ENCODE measurements at regions not wholly inside any gene's neighbourhood (a gene's known extent, or its start where the extent isn't known, plus 50 kb on each side); places are given as distances from the start of the nearest gene placed in this dataset.
"Not testable (repeated sequence)": the region's sequence is repeated elsewhere in the genome, so short reads cannot be mapped to it uniquely, and the experiment has no call there.

GRCh38 chr1:172717722-172718465 is 59.0 kb downstream of the FASLG start:
- DNase-seq (ENCODE audit: low read depth), result no peak

DNA sequence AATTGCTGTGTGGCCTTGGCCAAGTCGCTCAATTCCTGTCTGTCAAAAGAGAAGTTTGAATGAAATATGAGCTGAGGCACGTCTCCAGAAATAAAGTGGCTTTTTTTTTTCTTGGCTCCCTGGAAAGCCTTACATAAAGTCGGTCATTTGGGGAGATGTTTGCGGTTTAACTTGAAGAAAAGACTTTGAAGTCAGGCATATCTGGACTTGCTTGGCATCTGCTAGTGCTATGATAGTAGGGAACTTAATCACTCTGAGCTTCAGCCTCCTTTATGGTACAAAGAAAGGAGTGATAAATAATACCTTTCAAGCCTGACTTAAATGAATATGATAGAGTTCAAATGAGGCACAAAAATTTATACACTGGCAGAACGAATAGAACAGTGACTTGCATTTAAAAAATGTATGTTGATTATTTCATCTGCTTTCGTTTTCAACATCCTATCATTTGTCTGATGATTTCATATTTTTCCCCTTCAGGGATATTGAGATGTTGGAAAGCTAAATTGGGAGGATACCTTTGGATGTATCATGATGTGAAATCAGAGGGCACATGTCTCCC is 60.2 kb downstream of the FASLG start:
- DNase-seq (ENCODE audit: low read depth), result no peak

- DNase-seq (ENCODE audit: low read depth), result peak; percentile 36
Observed at GRCh38 chr1:172719694-172720138, 60.8 kb downstream of the FASLG start.

DNA sequence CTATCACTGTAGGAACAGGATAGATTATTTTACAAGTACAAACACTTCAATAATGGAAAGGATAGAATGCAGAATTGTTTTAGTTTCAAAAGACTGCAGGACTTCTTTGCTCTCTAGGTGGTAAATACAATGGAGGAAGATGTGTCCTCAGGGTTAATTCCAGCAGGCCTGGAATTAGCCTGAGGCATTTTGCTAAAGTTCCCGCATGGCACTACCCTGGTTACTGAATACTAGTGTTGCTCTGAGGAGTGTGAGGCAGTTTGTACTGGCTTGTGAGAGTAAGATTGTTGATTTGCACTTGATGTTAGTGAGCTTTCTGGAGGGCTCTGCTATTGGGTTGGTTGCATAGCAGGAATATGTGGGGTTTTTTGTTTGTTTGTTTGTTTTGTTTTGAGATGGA is 61.4 kb downstream of the FASLG start:
- DNase-seq (ENCODE audit: low read depth), result no peak

GRCh38 chr1:172723251-172723650 is 64.3 kb downstream of the FASLG start:
- DNase-seq (ENCODE audit: low read depth), result no peak

DNA sequence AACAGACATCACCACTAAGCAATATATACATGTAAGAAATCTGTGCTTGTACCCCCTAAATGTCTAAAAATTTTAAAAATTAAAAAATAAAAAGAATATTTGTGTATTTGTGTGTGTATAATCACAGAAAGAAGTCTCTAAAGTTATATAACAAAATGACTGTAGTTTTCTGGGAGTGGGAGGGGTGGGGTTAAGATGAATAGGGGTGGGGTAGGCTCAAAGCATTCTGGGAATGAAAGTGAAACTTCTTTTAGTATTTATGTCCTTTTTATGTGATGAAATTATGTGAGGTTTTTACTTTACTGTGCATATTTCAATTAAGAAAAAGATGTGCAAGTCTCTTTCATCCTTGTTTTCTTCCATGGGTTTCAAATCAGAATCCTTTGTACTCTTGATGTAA is 65.3 kb downstream of the FASLG start:
- DNase-seq (ENCODE audit: low read depth), result no peak

- DNase-seq (ENCODE audit: low read depth), result no peak
Observed at GRCh38 chr1:172724765-172725613, 66.1 kb downstream of the FASLG start.

DNA sequence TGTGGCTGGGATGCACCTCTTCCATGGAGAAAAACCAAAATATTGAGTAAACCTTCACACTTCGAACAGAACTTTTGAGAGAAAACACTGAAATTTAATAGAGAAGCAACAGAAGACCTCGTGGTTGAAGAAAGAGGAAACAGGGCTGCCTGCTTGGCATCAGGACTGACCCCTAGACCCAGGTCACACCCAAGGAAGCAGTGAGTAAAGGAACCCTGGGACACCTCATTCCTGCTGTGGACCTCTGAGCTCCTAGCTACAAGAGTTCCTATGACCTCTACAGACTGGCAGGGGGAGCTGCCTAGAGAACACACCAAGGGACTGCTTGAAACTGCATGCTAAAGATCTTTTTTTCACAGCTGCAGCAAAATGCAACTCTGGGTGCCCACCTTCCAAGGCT is 67.8 kb downstream of the FASLG start:
- no peak for DNase-seq (ENCODE audit: low read depth)

DNA sequence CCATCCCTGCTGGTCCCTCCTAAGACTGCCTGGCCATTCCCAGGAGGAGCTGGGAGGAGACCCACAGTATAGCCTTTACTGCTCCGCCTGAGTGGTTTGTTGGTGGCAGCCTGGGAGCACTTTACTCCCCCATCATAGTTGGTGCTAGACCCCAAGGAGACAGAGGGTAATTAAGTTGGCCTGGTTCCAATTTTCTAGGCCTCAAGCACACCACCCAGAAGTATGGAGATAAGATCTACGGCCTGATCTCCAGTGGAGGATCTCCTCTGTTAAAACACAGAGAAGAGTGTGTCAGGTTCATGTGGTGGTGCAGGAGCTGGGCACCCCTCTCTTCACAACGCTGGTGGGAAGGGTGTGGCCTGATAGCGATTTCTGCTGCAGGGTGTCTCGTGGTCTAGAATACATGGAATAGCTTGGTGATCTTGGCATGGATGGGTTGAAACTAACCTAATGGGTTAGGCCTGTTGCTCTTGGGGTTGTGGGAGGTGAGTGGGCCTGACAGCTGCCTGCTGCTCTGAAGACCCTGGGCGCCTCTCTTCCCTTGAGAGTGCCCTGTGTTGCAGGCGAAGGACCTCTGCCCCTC is 68.5 kb downstream of the FASLG start:
- DNase-seq (ENCODE audit: low read depth), result no peak

- DNase-seq (ENCODE audit: low read depth), result peak; percentile 10
Observed at GRCh38 chr1:172727956-172728603, 69.2 kb downstream of the FASLG start.

DNA sequence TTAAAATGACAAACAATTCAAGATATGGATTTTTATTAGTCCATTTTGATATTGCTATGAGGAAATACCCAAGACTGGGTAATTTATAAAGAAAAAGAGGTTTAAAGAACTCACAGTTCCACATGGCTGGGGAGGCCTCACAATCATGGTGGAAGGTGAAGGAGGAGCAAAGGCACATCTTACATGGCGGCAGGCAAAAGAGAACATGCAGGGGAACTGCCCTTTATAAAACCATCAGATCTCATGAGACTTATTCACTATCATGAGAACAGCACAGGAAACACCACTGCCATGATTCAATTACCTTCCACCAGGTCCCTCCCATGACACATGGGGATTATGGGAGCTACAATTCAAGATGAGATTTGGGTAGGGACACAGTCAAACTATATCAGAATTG is 69.8 kb downstream of the FASLG start:
- DNase-seq (ENCODE audit: low read depth), result not testable (repeated sequence)

- DNase-seq (ENCODE audit: low read depth), result no peak
Observed at GRCh38 chr1:172732427-172732826, 73.5 kb downstream of the FASLG start.

GRCh38 chr1:172733815-172734214 is 74.9 kb downstream of the FASLG start:
- DNase-seq (ENCODE audit: low read depth), result no peak

GRCh38 chr1:172738389-172738788 is 79.5 kb downstream of the FASLG start:
- no peak for DNase-seq (ENCODE audit: low read depth)

DNA sequence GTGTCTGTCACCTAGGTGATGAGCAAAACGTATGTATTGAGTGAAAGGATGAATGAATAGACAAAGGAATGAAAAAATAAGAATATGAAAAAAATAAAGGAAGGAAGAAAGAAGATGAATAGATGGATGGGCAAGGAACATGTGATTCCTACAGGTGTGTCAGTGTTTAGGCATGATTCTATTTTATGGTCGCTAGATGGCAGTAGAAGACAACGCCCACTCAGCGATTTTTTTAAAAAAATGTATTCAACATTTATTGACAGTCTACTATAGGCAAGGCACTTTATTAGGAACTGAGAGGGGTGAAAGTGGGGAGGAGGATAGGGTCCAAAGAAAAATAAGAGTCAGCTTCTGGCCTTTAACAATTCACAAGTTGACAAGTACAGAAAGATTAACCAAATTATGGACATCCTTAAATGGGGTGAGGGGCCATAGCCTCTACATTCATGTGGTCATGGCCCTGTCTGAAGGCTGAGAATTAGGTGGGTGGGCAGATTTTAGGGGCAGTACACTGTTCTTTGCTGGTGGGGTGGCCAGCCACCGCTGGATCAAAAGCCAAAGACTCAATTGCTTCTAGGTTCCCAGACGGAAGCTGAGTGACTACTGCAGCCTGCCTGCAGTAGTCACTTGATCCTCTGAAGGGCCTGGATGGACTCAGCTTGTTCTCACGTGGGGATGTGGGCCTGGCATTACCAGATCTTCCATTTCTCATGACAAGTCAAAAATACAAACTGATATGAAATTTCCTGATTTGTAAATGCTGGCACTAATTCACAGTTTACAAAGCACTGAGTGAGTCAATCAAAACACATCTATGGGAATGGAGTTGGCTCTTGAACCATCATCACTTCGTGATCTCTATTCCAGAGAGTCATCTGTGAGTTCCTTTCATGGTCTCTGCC is 83.9 kb downstream of the FASLG start:
- no peak for DNase-seq (ENCODE audit: low read depth)

DNA sequence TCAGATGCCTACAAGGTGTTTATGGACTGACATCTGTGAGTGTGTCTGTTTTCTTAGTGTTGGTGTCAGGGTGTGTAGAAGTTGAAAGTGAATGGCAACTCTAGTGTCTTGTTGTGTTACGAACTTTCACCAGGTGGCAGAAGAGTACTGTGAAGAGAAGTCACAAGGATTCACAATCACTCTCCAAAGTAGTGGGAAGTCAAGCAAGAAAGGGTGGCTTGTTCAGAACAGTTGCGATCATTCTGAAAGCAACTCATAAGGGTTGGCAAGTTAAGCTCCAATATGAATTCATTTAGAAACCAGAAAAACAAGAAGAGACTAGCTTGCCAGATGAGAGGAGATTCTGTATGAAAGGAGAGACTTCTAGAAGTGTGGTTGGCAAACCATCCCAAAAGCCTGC is 86.1 kb downstream of the FASLG start:
- peak; percentile 87 for DNase-seq (ENCODE audit: low read depth)

DNA sequence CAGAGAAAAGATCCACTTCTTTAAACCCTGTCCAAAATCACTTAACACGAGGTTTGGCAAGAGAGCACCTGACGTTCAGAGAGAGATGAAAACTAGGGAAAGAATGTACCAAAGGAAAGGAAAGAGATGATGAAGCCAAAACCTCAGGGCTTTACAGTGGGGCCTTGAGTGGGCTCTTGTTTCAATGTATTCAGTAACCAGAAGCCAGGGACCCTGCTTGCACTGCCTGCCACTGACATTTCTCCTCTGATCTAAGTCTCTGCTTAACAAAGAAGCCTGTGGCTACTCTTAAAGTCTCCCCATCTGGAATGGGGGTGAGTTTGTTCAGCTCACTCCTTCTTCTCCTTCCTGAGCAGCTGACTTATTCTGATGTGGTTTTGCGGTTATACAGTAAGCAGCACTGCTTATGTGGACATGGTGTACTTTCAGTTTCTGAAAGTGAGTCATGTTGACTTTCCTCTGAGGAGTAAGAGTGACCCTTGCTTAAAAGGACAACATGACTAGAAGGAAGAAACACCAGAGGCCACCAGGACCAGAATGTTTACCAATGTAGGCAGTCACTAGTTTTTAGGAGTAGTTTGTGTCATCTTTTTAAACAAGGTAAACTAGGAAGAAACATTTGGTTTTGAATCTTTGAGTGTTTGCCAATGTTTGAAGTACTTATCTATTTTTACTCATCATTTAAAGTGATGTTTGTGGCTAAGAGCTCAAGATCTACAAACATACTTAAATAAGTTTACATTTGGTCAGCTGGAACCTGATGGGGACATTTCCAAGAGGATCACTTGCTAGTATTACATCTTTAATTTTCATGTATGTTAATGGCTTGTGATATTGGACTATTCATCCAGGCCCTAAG is 87.4 kb downstream of the FASLG start:
- DNase-seq (ENCODE audit: low read depth), result peak; percentile 93

DNA sequence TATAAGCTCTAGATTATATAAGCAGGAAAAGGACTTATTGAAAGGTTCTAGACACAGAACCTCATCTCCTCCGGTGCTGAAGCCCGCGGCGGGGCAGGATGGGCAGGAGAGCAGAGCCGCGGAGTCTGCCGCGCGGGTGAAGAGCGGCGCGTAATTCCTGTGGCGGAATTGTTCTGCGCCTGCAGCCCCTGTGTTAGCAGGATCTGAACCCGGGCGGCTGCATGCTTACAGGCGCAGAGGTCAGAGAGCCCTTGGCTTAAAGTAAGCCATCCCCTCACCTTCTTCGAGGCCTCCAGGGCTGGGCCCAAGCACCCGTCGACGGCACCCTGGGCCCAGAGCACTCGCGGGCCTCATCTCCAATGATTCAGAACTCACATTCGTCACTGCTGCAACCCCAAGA is 89.3 kb downstream of the FASLG start:
- DNase-seq (ENCODE audit: low read depth), result no peak

- no peak for DNase-seq (ENCODE audit: low read depth)
Observed at GRCh38 chr1:172751683-172752082, 92.8 kb downstream of the FASLG start.

DNA sequence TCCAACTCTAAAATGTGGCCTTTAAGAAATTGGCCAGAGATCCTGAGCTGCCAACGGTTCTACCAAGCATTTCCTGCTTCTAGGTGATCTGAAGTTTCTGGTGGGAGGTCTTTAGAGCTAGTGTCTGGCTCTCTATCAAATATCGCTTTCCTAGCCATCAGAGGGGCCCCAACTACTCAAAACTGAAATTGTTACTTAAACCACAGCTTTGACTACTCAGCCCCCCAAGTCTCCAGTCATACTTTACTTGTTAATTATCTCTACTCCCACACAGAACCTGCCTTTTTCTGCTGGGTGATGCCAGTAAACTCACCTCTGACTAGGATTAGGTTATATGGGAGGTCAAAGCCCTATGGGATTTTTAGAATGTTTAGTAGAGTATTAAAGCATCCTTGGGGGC is 95.1 kb downstream of the FASLG start:
- no peak for DNase-seq (ENCODE audit: low read depth)
